GM18517 (cell line): ENCODE measurements at regions not wholly inside any gene's neighbourhood (a gene's known extent, or its start where the extent isn't known, plus 50 kb on each side); places are given as distances from the start of the nearest gene placed in this dataset.

Experiments
- ATAC-seq: cut with Tn5 transposase; IDR thresholded peaks from one replicate; pipeline ENCODE4 v1.9.1; 2021; ENCODE audit warnings: mild to moderate bottlenecking, moderate library complexity; ENCODE audit not compliant: unreplicated experiment

- ATAC-seq, result no peak
Measured at GRCh38 chr5:74044936-74045335, 418.9 kb downstream of the ARHGEF28 start.

- ATAC-seq, result no peak
Measured at GRCh38 chr5:74042959-74043358, 417.0 kb downstream of the ARHGEF28 start.

GRCh38 chr5:74042559-74042958, 416.6 kb downstream of the ARHGEF28 start:
- no peak for ATAC-seq

GRCh38 chr5:74041913-74042312, 415.9 kb downstream of the ARHGEF28 start:
- no peak for ATAC-seq

- ATAC-seq, result no peak
Measured at GRCh38 chr5:74040811-74041491, 415.0 kb downstream of the ARHGEF28 start.

- no peak for ATAC-seq
Measured at GRCh38 chr5:74040065-74040551, 414.1 kb downstream of the ARHGEF28 start.

GRCh38 chr5:74037321-74037720, 411.3 kb downstream of the ARHGEF28 start:
- ATAC-seq, result no peak

- ATAC-seq, result no peak
Measured at GRCh38 chr5:74035521-74035937, 409.5 kb downstream of the ARHGEF28 start.

GRCh38 chr5:74034733-74035132, 408.7 kb downstream of the ARHGEF28 start:
- no peak for ATAC-seq

- no peak for ATAC-seq
Measured at GRCh38 chr5:74032617-74033016, 406.6 kb downstream of the ARHGEF28 start.

- no peak for ATAC-seq
Measured at GRCh38 chr5:74031536-74031935, 405.5 kb downstream of the ARHGEF28 start.

- no peak for ATAC-seq
Measured at GRCh38 chr5:74030821-74031220, 404.8 kb downstream of the ARHGEF28 start.

GRCh38 chr5:74030371-74030770, 404.4 kb downstream of the ARHGEF28 start:
- no peak for ATAC-seq

GRCh38 chr5:74028976-74029375, 403.0 kb downstream of the ARHGEF28 start:
- ATAC-seq, result no peak

- no peak for ATAC-seq
Measured at GRCh38 chr5:74028406-74028805, 402.4 kb downstream of the ARHGEF28 start.

GRCh38 chr5:74027732-74028338, 401.8 kb downstream of the ARHGEF28 start:
- no peak for ATAC-seq

GRCh38 chr5:74026310-74026709, 400.3 kb downstream of the ARHGEF28 start:
- ATAC-seq, result no peak

GRCh38 chr5:74021126-74021525, 395.1 kb downstream of the ARHGEF28 start:
- ATAC-seq, result no peak

GRCh38 chr5:74020503-74020902, 394.5 kb downstream of the ARHGEF28 start:
- no peak for ATAC-seq

GRCh38 chr5:74019923-74020322, 393.9 kb downstream of the ARHGEF28 start:
- ATAC-seq, result no peak

GRCh38 chr5:74017786-74018211, 391.8 kb downstream of the ARHGEF28 start:
- no peak for ATAC-seq

- no peak for ATAC-seq
Measured at GRCh38 chr5:74017112-74017511, 391.1 kb downstream of the ARHGEF28 start.
